ENCODE measurements at regions not wholly inside any gene's neighbourhood (a gene's known extent, or its start where the extent isn't known, plus 50 kb on each side); places are given as distances from the start of the nearest gene placed in this dataset.

GRCh38 chr3:112718967-112719366, 78.0 kb upstream of the CCDC80 start:
- no peak for TF ChIP-seq POLR2A (IDR thresholded peaks at IDR 0.05; ENCODE audit: low read depth)
- TF ChIP-seq, protein P1, sequence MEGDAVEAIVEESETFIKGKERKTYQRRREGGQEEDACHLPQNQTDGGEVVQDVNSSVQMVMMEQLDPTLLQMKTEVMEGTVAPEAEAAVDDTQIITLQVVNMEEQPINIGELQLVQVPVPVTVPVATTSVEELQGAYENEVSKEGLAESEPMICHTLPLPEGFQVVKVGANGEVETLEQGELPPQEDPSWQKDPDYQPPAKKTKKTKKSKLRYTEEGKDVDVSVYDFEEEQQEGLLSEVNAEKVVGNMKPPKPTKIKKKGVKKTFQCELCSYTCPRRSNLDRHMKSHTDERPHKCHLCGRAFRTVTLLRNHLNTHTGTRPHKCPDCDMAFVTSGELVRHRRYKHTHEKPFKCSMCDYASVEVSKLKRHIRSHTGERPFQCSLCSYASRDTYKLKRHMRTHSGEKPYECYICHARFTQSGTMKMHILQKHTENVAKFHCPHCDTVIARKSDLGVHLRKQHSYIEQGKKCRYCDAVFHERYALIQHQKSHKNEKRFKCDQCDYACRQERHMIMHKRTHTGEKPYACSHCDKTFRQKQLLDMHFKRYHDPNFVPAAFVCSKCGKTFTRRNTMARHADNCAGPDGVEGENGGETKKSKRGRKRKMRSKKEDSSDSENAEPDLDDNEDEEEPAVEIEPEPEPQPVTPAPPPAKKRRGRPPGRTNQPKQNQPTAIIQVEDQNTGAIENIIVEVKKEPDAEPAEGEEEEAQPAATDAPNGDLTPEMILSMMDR (IDR thresholded peaks at IDR 0.05): no peak
- no peak for TF ChIP-seq EP300 (IDR thresholded peaks at IDR 0.05)
- no peak for TF ChIP-seq POLR2AphosphoS5 (IDR thresholded peaks at IDR 0.05)
